HG03196 (cell line): ENCODE measurements at regions not wholly inside any gene's neighbourhood (a gene's known extent, or its start where the extent isn't known, plus 50 kb on each side); places are given as distances from the start of the nearest gene placed in this dataset.
"Not testable (repeated sequence)": the region's sequence is repeated elsewhere in the genome, so short reads cannot be mapped to it uniquely, and the experiment has no call there.

ENCODE experiments used
- ATAC-seq: cut with Tn5 transposase; IDR thresholded peaks from one replicate; pipeline ENCODE4 v1.9.1; 2021; ENCODE audit not compliant: unreplicated experiment

DNA sequence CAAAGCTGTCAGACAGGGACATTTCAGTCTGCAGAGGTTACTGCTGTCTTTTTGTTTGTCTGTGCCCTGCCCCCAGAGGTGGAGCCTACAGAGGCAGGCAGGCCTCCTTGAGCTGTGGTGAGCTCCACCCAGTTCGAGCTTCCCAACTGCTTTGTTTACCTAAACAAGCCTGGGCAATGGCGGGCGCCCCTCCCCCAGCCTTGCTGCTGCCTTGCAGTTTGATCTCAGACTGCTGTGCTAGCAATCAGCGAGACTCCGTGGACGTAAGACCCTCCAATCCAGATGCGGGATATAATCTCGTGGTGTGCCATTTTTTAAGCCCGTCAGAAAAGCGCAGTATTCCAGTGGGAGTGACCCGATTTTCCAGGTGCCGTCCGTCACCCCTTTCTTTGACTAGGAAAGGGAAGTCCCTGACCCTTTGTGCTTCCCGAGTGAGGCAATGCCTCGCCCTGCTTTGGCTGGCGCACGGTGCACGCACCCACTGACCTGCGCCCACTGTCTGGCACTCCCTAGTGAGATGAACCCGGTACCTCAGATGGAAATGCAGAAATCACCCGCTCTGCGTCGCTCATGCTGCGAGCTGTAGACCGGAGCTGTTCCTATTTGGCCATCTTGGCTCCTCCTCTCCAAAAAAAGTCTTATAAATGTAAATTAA, 54.1 kb upstream of the RIMS1 start:
- ATAC-seq, result not testable (repeated sequence)
